ENCODE measurements at regions not wholly inside any gene's neighbourhood (a gene's known extent, or its start where the extent isn't known, plus 50 kb on each side); places are given as distances from the start of the nearest gene placed in this dataset.

DNA sequence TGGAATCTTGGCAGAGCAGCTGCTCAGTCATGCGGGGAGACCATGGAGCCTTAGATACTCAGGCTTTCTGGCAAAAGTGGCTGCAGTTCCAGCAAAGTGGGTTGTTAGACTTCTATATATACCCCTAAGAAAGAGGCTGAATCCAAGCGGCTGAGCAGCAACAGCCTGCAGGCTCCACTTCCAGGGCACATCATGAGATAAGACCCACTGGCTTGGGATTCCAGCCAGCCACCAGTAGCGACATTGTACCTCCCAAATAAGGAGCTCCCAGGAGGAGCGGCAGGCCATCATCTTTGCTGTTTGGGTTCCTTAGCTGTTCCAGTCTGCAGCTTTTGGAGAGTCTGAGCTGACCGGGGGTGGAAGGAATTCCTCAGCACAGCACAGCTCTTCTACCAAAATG, 150.3 kb upstream of the ST6GAL2 start:
- TF ChIP-seq POLR2A (IDR thresholded peaks at IDR 0.05), result no peak
- TF ChIP-seq, protein P1, sequence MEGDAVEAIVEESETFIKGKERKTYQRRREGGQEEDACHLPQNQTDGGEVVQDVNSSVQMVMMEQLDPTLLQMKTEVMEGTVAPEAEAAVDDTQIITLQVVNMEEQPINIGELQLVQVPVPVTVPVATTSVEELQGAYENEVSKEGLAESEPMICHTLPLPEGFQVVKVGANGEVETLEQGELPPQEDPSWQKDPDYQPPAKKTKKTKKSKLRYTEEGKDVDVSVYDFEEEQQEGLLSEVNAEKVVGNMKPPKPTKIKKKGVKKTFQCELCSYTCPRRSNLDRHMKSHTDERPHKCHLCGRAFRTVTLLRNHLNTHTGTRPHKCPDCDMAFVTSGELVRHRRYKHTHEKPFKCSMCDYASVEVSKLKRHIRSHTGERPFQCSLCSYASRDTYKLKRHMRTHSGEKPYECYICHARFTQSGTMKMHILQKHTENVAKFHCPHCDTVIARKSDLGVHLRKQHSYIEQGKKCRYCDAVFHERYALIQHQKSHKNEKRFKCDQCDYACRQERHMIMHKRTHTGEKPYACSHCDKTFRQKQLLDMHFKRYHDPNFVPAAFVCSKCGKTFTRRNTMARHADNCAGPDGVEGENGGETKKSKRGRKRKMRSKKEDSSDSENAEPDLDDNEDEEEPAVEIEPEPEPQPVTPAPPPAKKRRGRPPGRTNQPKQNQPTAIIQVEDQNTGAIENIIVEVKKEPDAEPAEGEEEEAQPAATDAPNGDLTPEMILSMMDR (IDR thresholded peaks at IDR 0.05), result no peak
- intact Hi-C loops (cut with DNase I), result no loop called here
- H3K27ac ChIP-seq, result no peak overlapping the region
- H3K4me3 ChIP-seq, result no peak overlapping the region
- DNase-seq, result no peak
- WGBS, 2 donors, result 60 to 94% methylated on average over 1 to 4 of the region's 5 CpGs
- H3K36me3 ChIP-seq, result no peaks in the 10 kb centered on the region
- peaks cover 0 to 3% (median 0%) of the 10 kb centered on the region in 3 donors for H3K9me3 ChIP-seq
- no peaks in the 10 kb centered on the region for H3K4me1 ChIP-seq
- no peaks in the 10 kb centered on the region for H3K27me3 ChIP-seq

GRCh38 chr2:107062173-107062572, 176.2 kb upstream of the ST6GAL2 start:
- DNase-seq, result no peak

GRCh38 chr2:107062599-107063220, 176.7 kb upstream of the ST6GAL2 start:
- TF ChIP-seq, protein P1 (IDR thresholded peaks at IDR 0.05), result no peak
- TF ChIP-seq POLR2A (IDR thresholded peaks at IDR 0.05), result no peak
- intact Hi-C loops (cut with DNase I), result no loop called here
- H3K27ac ChIP-seq, result no peak overlapping the region
- no peak for DNase-seq
- WGBS, 2 donors, result 63 to 64% methylated on average over 5 of the region's 5 CpGs
- H3K36me3 ChIP-seq, result no peaks in the 10 kb centered on the region
- peaks cover 5 to 54% (median 10%) of the 10 kb centered on the region in 3 donors for H3K4me1 ChIP-seq
- no peak overlapping the region for H3K4me3 ChIP-seq
- H3K9me3 ChIP-seq, result no peaks in the 10 kb centered on the region
- H3K27me3 ChIP-seq, result peaks cover 0 to 3% (median 0%) of the 10 kb centered on the region in 4 donors

More at GRCh38 chr2:107062173-107062572, 176.2 kb upstream of the ST6GAL2 start:
- TF ChIP-seq, protein P1 (IDR thresholded peaks at IDR 0.05), result no peak
- TF ChIP-seq POLR2A (IDR thresholded peaks at IDR 0.05), result no peak
- intact Hi-C loops (cut with DNase I), result no loop called here
- 14 to 24% methylated on average over 1 to 3 of the region's 4 CpGs for WGBS, 2 donors
- H3K27me3 ChIP-seq, result peaks cover 0 to 3% (median 0%) of the 10 kb centered on the region in 4 donors
- H3K4me3 ChIP-seq, result no peak overlapping the region
- no peaks in the 10 kb centered on the region for H3K9me3 ChIP-seq
- no peaks in the 10 kb centered on the region for H3K36me3 ChIP-seq
- H3K4me1 ChIP-seq, result peaks cover 3 to 49% (median 5%) of the 10 kb centered on the region in 3 donors
- no peak overlapping the region for H3K27ac ChIP-seq

DNA sequence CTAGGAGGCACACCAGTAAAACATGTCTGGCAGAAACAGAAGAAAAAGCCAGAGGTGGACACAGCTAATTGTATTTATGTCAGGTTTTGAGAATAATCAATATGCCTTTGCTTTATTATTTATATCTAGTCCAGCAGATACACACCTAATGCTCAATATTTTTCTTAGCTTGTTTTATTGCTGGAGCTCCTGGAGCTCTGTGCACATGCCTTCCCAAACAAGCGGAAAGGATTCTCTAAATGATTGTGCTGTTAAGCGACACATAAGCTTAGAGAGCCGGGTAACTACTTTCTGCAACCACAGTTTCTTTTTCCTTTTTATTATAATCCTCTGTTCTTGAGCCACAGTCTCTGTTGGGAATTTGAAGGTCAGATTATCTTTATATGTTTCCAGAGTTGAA, 177.3 kb upstream of the ST6GAL2 start:
- peaks cover 9 to 59% (median 13%) of the 10 kb centered on the region in 3 donors for H3K4me1 ChIP-seq
- no peaks in the 10 kb centered on the region for H3K36me3 ChIP-seq
- 78 to 90% methylated on average over 3 of the region's 3 CpGs for WGBS, 2 donors
- H3K27ac ChIP-seq, result no peak overlapping the region
- intact Hi-C loops (cut with DNase I), result no loop called here
- H3K4me3 ChIP-seq, result no peak overlapping the region
- no peak for TF ChIP-seq POLR2A (IDR thresholded peaks at IDR 0.05)
- TF ChIP-seq, protein P1 (IDR thresholded peaks at IDR 0.05), result no peak
- DNase-seq, result no peak
- H3K9me3 ChIP-seq, result no peaks in the 10 kb centered on the region
- H3K27me3 ChIP-seq, result peaks cover 0 to 3% (median 0%) of the 10 kb centered on the region in 4 donors

DNA sequence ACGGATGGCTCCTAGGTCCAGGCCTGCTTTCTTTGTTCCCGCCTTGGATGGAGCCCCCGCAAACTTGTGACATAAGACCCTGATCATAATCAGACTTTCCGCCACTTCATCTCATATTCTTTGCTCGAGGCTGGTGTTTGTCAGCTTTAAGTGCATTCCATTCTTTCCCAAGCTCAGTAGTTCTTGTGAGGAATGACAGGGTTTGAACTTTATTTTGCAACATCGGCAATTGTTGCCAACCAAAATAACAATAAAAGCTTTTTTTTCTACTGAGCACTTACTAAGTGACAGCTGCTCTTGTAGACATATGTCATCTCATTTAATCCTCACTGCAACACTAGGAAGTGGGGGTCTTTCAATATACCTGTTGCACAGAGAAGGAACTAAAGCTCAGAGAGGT, 178.8 kb upstream of the ST6GAL2 start:
- H3K4me1 ChIP-seq, result peaks cover 9 to 66% (median 13%) of the 10 kb centered on the region in 3 donors
- no peak for DNase-seq
- no peaks in the 10 kb centered on the region for H3K9me3 ChIP-seq
- intact Hi-C loops (cut with DNase I), result no loop called here
- H3K36me3 ChIP-seq, result no peaks in the 10 kb centered on the region
- no peak for TF ChIP-seq POLR2A (IDR thresholded peaks at IDR 0.05)
- TF ChIP-seq, protein P1 (IDR thresholded peaks at IDR 0.05), result no peak
- no peak overlapping the region for H3K4me3 ChIP-seq
- 77 to 78% methylated on average over 6 of the region's 6 CpGs for WGBS, 2 donors
- peaks cover 0 to 3% (median 0%) of the 10 kb centered on the region in 4 donors for H3K27me3 ChIP-seq
- H3K27ac ChIP-seq, result no peak overlapping the region

Data from esophagus squamous epithelium (tissue), 5 donors.